ENCODE measurements at regions not wholly inside any gene's neighbourhood (a gene's known extent, or its start where the extent isn't known, plus 50 kb on each side); places are given as distances from the start of the nearest gene placed in this dataset.

- no peak for TF ChIP-seq POLR2A (IDR thresholded peaks at IDR 0.05)
- no peak for TF ChIP-seq CTCF (IDR thresholded peaks at IDR 0.05 in 4 of 5, conservative IDR thresholded peaks at IDR 0.05 in 1 of 5)
These were observed 70.2 kb downstream of the ADRA2C start for GRCh38 chr4:3836406-3836755.

Data from gastrocnemius medialis (tissue), 4 donors.